ENCODE measurements at regions not wholly inside any gene's neighbourhood (a gene's known extent, or its start where the extent isn't known, plus 50 kb on each side); places are given as distances from the start of the nearest gene placed in this dataset.

- TF ChIP-seq CTCF (IDR thresholded peaks at IDR 0.05; ENCODE audit: low read length) (no peak), EZH2phosphoT487 (IDR thresholded peaks at IDR 0.05; ENCODE audit: low read length) (no peak)
Measured at GRCh38 chr6:94131271-94131670, 711.9 kb upstream of the EPHA7 start.

Measured in MM.1S (cell line).